ELR (cell line): ENCODE measurements at regions not wholly inside any gene's neighbourhood (a gene's known extent, or its start where the extent isn't known, plus 50 kb on each side); places are given as distances from the start of the nearest gene placed in this dataset.
A peak's percentile ranks its signal among the peaks of the same experiment; 100 is the strongest.

Experiments
- DNase-seq: peaks from one replicate; pipeline ENCODE4 v3.0.0-alpha.2; 2015; ENCODE audit warnings: low read depth

DNA sequence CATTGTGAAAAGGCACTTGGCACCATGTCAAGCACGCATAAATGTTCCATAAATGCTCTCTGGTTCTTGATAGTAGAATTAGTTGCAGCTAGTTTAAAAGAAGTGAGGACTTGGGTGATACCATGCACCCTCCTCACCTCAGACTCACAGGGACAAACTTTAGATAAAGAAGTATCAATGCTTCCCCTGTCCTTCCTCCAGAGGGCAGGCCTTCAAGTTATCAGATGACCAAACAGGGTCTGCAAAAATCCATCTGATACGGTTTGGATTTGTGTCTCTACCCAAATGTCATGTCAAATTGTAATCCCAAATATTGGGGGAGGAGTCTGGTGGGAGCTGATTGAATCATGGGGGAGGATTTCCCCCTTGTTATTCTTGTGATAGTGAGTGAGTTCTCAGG lies 54.1 kb downstream of the C1QL2 start:
- no peak for DNase-seq

DNA sequence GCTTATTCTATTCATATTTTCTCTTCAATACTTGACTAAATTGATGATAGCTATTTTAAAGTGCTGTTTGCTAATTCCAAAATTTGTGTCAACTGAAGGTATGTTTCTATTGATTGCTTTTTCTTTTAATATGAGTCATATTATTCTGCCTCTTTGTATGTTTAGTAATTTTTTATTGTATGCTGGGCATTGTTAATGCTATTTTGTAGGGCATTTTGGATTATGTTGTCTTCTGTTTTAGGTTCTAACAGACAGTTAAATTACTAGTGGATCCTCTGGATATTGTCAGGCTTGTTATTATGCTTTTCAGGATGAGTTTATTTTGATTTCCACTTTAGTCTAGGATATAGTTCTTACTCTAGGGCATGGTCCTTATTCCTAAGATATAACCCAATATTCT lies 55.6 kb downstream of the C1QL2 start:
- no peak for DNase-seq

DNA sequence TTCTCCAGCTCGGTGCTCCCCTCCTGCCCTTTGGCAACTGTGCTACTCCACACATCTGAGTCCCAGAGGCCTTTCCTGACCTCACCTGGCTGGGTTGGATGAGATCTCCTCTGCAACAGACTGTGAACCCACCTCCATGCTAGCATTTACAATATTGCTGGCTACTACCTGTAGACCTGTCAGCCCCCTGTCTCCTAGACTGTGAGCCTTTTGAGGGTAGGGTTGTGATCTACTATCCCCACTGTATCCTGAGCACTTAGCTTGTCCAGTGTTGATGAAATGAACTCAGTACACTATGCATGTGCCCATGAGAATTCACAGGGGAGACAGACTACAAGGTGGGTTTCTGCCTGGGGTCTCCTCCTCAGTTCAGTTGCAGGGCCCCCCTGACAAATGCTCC lies 70.1 kb downstream of the C1QL2 start:
- no peak for DNase-seq

DNA sequence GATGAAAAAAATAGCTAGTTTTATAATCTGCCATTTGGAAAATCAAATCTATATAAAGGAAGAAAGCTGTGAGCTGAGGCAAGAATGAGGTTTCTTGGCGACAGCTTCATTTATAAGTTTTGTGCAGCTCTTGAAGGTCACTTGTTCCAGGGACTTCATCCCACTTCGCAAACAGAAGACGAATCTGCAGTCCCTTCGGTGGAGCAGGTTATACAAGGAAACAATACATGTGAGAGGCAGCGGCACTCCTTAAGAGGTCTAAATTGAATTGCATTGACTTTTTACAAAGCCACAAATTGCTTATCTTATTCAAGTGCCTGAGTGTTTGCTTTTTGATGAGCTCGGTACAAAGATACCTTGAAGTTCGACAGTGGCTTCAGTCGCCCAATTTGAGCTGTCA lies 72.2 kb downstream of the C1QL2 start:
- DNase-seq, result no peak

DNA sequence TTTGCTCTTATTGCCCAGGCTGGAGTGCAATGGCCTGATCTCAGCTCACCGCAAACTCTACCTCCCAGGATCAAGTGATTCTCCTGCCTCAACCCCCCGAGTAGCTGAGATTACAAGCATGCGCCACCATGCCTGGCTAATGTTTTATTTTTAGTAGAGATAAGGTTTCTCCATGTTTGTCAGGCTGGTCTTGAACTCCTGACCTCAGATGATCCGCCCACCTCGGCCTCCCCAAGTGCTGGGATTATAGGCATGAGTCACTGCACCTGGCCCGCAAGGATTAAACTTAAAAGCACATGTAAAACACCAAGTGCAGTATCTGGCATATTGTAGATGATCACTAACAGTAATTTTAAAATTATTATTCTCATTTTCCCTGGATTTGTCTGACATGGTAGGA lies 72.9 kb downstream of the C1QL2 start:
- no peak for DNase-seq

DNA sequence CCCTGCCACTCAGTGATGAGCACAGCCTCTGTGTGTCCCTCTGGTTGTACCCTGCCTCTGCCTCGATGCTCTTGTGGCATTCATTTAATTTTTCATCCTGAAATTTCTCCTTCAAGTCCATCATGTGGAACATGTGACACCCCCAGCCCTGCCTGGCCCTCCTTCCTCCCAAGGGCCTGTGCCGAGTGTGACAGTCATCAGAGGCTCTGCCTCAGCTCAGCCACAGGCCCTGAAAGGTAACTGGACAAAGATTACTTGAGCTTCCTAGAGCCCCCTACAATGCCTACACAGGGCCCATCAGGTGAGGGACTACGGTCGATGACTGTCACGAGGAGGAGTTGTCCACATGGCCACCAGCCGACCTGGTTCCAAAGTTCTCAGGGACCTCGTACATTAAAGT lies 75.1 kb downstream of the C1QL2 start:
- DNase-seq, result no peak

DNA sequence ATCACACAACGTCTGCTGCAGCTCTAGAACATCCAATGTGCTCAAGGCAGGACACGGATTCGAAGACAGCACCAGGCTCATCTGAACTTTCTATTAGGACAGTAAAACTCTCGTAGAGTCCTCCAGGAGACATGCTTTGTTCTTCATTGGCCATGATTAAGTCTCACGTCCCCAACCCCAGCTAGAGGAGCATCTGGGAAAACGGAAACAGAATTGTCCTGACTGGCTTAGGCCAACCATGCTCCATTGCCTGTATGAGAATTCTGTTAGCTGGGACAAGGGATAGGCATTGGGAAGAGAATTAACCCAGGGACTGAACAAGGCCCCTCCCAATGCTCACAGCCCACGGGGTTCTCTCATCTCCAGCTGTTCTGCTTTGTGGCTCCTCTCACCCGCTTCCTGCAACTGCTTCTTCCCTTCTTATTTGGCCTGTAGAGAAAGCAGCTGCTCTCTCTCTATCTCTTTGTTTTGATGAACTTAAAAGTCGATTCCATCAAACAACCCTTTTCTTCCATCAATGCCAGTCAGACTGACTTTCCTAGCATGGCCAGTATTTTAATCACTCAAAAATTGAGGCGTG lies 75.6 kb downstream of the C1QL2 start:
- no peak for DNase-seq

DNA sequence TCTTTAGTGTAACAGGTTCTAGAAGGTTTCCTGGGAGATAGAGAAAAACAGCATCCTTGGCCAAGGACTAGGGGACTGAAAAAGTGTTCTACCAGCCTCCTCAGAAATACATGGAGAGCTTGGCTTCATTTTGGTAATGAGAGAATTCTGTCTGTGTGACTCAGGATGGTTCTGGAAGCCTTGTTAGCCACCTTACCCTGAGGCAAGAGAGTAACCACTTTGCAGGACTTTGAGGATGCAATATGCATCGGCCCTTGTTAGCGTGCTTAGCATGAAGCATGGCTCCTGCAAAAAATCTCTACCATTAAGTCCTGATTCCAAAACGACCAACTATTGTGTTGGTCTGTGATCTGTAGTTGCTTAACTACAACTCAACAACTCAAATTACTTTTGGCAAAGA lies 79.8 kb downstream of the C1QL2 start:
- DNase-seq, result no peak

DNA sequence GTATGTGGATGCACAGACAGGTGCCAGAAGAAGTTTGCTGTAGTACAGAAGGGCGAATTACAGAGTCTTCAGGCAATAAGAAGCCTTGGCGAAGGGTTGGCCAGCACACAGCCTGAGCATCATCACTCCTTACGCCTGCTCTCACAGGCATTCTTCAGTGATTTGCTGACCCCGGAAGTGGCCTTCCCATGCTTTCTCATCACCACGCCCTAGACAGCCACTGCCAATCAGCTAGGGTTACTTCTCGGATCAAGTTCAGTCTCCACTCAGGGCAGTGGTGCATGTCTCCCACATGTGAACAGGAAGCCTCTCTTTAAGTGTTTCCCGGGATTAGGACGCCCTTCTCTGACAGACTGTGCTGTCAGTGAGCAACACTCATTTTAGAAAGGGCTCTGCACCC lies 81.8 kb downstream of the C1QL2 start:
- DNase-seq, result peak; percentile 19

DNA sequence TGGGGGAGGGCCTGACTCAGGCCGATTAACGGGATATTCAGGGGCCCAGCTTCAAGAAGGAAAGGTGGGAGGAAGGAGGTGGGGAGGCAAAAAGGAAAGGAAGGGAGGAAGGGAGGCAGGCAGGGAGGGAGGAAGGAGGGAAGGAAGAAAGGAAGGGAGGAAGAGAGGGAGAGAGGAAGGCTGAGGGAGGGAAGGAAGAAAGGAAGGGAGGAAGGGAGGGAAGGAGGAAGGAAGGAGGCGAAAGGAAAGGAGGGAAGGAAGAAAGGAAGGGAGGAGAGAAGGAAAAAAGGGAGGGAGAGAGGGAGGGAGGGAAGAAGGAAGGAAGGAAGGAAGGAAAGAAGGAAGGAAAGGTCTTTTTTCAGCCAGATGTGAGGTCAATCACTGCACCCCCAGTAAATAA lies 85.3 kb downstream of the C1QL2 start:
- DNase-seq, result no peak

DNA sequence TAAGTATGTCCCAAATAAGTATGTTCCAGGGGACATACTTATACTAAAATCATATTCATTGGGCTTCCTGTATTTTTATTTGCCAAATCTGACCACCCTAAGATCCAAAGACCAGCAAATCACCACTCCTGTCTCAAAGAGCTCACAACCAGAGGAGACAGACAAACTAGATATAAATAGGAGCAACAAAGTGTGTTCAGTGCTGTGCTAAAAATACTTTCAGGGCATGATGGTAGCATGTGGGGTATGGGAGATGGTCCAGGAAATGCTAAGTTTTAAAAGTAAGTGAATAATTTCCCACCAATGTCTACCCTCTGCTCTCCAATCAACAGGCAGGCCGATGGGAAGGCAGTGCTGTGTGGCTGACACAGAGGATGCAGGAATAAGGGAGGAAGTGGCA lies 87.1 kb downstream of the C1QL2 start:
- DNase-seq, result no peak

DNA sequence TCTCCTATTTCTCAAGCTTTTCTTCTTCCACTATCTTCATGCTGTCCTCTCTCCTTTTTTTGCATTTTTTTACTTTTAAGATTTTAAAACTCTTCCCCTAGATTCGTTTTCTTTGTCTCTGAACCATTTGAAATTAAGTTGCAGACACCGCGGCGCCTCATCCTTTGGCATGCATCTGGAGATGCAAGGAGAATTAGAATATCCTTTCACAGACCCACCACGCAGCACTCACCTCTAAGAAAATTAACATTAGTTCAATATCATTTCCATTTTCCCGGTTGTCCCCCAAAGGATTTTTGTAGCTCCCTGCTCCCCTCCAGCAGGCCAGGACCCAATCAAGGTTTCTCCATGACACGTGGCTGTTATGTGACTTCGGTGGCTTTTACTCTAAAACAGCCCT lies 88.8 kb downstream of the C1QL2 start:
- DNase-seq, result no peak

DNA sequence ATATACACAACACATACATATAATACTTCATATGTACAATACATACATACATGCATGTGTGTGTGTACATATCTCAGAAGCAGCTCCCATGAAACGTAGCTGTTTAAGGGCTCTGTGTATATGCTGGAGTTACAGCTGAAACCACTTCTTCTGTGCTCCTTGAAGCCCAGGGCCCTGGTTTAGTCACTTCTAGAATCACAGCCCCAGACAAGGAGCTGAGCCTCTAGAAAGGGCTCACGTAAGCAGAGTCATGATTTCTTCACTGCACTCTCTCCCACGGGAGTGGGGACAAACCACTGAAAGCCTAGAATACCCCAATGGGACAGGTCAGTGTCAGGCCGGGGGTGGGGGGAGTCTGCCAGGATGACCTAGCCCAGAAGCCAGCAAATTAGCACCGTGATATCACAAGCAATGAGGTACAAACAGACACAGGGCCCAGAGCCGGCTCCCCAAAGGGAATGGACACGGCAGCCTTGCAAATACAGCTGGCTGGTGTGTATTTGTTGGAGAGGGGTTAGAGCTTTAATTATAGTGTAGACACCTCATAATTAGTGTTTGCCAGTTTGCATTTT lies 90.3 kb downstream of the C1QL2 start:
- no peak for DNase-seq

DNA sequence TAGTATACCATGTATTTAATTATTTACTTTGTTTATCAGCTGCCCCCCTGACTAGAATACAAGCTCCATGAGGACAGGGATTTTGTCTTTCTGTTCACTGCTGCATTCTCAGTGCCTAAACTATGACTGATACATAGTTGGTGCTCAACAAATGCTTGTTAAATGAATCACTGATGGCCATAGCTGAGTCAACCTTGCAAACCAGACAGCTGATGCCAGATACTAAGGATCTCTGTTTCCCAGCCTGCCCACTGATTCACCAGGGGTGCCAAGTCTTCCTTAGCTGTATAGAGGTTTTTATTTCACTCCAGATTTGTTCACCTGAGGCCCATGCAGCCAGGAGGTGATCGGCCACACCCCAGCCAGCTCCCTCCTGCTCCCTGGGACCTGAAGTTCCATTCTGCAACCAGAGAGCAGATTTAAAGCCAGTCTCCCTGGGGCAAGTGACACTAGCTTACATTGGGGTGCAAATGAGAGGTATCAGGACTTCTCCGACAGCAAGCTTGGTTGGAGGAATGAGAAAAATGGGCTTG lies 92.2 kb downstream of the C1QL2 start:
- peak; percentile 41 for DNase-seq

DNA sequence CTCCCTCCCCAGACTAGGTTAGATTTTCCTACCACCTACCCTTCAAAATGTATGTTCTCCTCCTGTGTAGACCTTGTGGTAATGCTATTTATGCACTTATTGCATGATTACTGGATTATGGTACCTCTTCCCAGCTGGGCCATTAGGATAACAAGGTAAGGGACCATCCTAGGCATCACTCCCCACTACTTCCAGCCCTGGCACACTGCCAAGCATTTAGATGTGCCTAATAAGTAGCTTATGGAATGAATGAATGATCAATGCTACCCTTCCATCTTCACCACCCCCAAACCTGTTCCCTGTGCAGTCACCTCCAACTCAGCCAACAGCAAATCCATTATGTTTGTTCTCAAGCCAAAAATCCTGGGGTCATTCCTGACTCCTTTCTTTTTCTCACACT lies 93.4 kb downstream of the C1QL2 start:
- no peak for DNase-seq

DNA sequence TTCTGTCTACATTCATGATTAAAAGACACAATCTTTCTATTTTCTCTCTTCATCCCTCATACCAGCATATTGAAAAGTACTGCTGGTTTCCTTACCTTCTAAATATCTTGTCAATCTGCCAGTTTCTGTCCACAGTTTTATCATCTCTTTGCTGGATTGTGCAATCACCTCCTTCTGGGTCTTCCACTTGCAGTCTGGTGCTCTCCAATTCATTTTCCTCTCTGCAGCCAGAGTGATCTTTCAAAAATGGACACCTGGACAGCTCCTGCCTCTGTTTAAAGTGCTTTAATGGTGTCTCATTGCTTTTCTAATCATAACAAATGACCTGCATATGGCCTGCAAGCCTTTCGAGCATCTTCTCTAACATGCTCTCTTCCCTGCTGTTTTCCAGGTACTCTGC lies 94.0 kb downstream of the C1QL2 start:
- DNase-seq, result no peak

DNA sequence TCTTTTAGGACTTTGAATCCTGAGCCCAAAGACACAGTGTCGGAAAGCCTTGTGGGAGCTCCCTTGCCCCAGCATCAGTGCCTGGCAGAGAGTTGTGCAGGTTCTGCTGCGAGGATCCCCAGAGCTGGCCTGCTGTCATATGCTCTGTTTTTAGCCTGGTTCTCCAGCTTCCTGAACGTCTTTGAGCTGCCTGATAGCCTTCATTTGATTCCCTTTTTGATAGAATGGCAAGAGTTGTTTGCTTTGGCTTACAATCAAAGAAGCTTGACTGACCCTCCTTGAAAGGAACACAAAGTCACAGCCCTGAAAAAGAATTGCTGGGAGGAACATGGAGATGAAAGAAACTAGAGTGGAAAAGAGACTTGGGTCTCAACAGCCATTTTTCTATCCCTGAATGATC lies 95.4 kb downstream of the C1QL2 start:
- DNase-seq, result no peak

DNA sequence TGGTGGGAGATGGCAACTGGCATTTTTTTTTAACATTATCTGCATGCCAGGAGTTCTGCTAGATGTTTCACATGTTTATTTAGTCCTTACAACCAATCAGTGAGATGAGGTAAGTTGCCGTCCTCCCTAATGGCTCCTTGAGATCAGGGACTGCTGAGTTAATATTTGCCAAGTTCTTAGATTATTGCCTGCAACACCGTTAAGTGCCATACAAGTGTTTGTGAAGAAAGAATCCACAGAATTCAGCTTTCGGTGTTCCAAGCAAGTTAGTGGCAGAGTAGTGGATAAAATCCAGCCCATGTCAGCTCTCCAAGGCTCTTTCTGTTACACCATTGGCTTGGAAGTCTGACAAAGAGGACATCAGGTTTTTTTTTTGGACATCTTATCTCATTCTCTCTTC lies 95.9 kb downstream of the C1QL2 start:
- no peak for DNase-seq

DNA sequence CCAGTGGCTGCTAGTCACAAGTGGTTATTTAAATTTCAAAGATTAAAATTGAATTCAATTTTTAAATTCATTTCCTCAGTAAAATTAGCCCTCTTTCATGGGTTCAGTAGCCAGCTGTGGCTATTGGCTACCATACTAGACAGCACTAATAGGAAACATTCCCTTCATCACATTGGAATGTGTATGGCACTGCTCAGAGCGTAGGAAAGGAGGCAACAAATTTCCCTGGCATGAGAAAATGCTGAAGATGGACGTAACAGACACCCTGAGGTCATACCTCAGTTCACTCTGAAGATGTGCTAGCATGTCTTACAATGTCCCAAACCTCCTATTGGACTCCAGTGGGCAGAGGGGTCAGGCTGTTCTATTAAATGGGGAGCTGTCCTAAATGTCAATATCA lies 96.4 kb downstream of the C1QL2 start:
- DNase-seq, result no peak

DNA sequence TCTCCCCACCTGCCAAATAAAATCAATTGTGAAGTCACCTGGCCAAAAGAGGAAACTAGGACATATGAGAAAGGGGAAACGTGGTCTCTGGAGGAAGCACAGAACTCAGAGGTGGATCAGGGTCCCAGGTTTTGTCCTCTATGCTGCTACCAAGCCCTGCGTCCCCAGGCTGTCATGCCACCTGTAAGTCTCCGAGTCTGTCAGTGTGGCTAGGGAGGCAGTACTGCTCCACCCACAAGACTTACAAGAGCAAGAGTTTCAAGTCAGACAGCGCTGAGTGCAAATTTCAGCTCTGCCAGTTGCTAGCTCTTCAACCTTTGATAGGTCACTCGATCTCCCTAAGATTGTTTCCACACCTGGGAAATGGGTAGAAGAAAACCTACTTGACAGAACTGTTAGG lies 98.6 kb downstream of the C1QL2 start:
- no peak for DNase-seq

DNA sequence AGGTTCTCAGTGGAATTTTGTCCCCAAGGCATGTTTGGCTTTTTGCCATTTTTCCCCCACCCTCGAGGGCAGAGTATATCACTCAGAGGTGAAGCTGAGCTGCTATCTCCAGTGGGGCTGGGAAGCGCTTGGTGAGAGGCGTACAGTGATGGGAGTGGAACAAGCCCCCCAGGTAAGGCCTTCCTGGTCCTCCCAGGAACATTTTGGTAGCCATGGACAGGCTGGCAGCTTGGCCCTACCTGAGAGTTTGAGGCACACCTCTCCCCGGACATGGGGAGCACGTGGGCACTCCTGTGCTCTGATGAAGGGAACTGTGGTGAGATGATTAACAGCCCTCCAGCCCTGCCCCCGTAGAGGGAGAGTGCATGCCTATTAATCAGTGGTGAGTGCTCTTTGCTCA lies 99.3 kb downstream of the C1QL2 start:
- no peak for DNase-seq

DNA sequence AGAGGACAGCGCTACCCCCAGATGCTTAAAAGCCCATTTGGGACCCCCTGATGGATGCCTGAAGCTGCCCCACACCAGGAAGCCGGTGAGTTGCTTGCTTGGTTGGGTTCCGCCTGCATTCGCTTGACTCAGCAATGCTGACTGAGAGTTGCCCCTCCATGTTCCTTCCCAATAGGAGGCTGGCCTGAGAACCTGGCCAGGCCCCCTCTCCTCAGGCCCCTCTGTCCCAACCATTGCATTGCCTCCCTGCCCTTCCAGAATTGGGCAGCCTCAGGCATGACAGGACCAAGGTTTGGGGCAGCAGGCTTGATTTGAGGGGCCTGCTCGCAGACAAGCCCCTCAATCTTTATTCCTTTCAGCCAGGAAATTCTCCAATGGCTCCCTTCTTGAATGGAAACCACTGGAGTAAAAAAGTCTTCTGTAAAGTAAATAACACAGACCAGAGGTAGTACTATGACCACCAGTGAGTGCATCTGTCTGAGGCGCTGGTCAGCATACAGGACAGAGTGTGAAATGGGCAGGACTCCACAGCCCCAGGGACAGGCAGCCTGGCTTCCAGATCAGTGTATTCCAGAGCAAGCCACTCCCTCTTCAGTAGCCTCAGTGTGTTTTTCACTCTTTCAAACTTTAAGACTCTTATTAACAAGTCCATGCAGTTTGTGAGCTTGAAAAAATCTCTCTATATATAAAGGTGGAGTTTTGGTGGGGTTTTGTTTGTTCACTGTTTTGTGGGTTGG lies 104.7 kb downstream of the C1QL2 start:
- no peak for DNase-seq

DNA sequence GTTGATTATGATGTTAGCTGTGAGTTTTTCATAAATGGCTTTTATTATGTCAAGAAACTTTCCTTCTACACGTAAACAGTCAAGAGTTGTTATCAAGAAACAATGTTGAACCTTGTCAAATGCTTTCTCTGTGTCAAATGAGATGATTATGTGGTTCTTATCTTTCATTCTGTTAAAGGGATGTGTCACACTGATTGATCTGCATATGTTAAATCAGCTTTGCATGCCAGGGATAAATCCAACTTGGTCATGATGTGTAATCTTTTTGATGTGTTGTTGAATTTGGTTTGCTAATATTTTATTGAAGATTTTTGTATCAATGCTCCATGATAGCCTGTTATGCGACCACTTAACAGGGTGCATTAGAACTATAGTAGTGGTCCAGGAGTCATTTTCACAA lies 107.3 kb downstream of the C1QL2 start:
- no peak for DNase-seq
